HK-2 (cell line): ENCODE measurements at regions not wholly inside any gene's neighbourhood (a gene's known extent, or its start where the extent isn't known, plus 50 kb on each side); places are given as distances from the start of the nearest gene placed in this dataset.

Source experiments
- DNase-seq: peaks from one replicate; pipeline ENCODE4 v3.0.0-alpha.2; 2018; ENCODE audit not compliant: unreplicated experiment

GRCh38 chr1:30318864-30319718 lies 404.3 kb downstream of the MATN1 start:
- DNase-seq: no peak

GRCh38 chr1:30318413-30318812 lies 405.0 kb downstream of the MATN1 start:
- DNase-seq: no peak

GRCh38 chr1:30317921-30318320 lies 405.5 kb downstream of the MATN1 start:
- no peak for DNase-seq

GRCh38 chr1:30316056-30316455 lies 407.3 kb downstream of the MATN1 start:
- no peak for DNase-seq

GRCh38 chr1:30315185-30315960 lies 408.0 kb downstream of the MATN1 start:
- no peak for DNase-seq

- DNase-seq: no peak
Measured at GRCh38 chr1:30314591-30314990, 408.8 kb downstream of the MATN1 start.

GRCh38 chr1:30313584-30313983 lies 409.8 kb downstream of the MATN1 start:
- no peak for DNase-seq

- no peak for DNase-seq
Measured at GRCh38 chr1:30313176-30313575, 410.2 kb downstream of the MATN1 start.

GRCh38 chr1:30312226-30312625 lies 411.2 kb downstream of the MATN1 start:
- DNase-seq: no peak

GRCh38 chr1:30311749-30312148 lies 411.6 kb downstream of the MATN1 start:
- DNase-seq: no peak

- no peak for DNase-seq
Measured at GRCh38 chr1:30310966-30311742, 412.2 kb downstream of the MATN1 start.

- no peak for DNase-seq
Measured at GRCh38 chr1:30307182-30307581, 416.2 kb downstream of the MATN1 start.

- DNase-seq: no peak
Measured at GRCh38 chr1:30305519-30305918, 417.9 kb downstream of the MATN1 start.

GRCh38 chr1:30305061-30305460 lies 418.3 kb downstream of the MATN1 start:
- no peak for DNase-seq

GRCh38 chr1:30304080-30304479 lies 419.3 kb downstream of the MATN1 start:
- DNase-seq: no peak

GRCh38 chr1:30303387-30303786 lies 420.0 kb downstream of the MATN1 start:
- DNase-seq: no peak

GRCh38 chr1:30302858-30303257 lies 420.5 kb downstream of the MATN1 start:
- no peak for DNase-seq

- DNase-seq: no peak
Measured at GRCh38 chr1:30300669-30301068, 422.7 kb downstream of the MATN1 start.

GRCh38 chr1:30299393-30299792 lies 424.0 kb downstream of the MATN1 start:
- DNase-seq: no peak

- DNase-seq: no peak
Measured at GRCh38 chr1:30295674-30296073, 427.7 kb downstream of the MATN1 start.

GRCh38 chr1:30295266-30295665 lies 428.1 kb downstream of the MATN1 start:
- DNase-seq: no peak

- DNase-seq: no peak
Measured at GRCh38 chr1:30294508-30294907, 428.9 kb downstream of the MATN1 start.
